Loucy (cell line): ENCODE measurements at regions not wholly inside any gene's neighbourhood (a gene's known extent, or its start where the extent isn't known, plus 50 kb on each side); places are given as distances from the start of the nearest gene placed in this dataset.

Experiments
- CTCF ChIP-seq: fragments of 200-600 bp; sonication (generic); conservative IDR thresholded peaks from 2 replicates; pipeline ENCODE4 v1.5.1; 2014; ENCODE audit warnings: mild to moderate bottlenecking, antibody characterized with exemption, low read length
- EZH2phosphoT487 ChIP-seq: fragments of 200-600 bp; IDR thresholded peaks from 2 replicates; pipeline ENCODE4 v1.6.1; 2018; ENCODE audit warnings: antibody characterized with exemption, mild to moderate bottlenecking, moderate library complexity, borderline replicate concordance

DNA sequence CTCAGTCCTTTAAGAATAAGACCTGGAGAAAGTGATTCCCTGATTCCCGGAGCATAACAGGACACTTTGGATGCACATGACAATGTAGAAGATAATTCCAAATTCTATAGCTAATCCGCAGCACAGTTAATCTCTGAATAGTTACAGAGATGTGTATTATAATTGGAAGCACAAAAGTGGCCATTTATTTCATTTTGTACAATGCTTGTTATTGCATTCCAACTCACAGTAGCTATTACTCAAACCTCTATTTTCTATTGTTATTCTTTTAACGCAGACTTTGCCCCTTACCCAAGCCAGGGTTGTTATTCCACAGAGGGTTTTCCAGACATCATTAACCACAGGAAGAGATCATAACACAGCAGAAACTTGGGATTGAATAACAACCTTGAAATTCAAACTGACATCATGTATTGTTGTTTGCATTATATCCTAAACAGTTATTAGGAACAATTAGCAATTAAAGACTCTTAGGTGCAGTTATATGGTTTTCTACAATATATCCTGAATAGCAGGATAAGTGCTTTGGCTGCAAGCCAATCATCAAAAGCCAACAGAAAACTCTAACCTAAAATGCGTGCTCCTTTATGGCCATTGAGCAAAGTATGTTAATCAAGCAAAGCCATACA, 984.0 kb upstream of the TENM3 start:
- TF ChIP-seq CTCF (no peak), EZH2phosphoT487 (no peak)
